ENCODE measurements at regions not wholly inside any gene's neighbourhood (a gene's known extent, or its start where the extent isn't known, plus 50 kb on each side); places are given as distances from the start of the nearest gene placed in this dataset.

- no peak for DNase-seq
These were observed 77.6 kb upstream of the RGS17 start for GRCh38 chr6:153208706-153209105.

- DNase-seq, result no peak
These were observed 76.5 kb upstream of the RGS17 start for GRCh38 chr6:153207617-153208016.

- DNase-seq, result no peak
These were observed 75.9 kb upstream of the RGS17 start for GRCh38 chr6:153207006-153207405.

GRCh38 chr6:153192943-153193885 is 62.1 kb upstream of the RGS17 start:
- no peak for DNase-seq

- no peak for DNase-seq
These were observed 52.8 kb upstream of the RGS17 start for GRCh38 chr6:153183925-153184324.

Data from stimulated activated CD4-positive, alpha-beta T cell treated with anti-CD3 and anti-CD28 coated beads, Interleukin-2, amount 100 ng/mL, for 48 hours (primary cell).